SKM-1 (cell line): ENCODE measurements at regions not wholly inside any gene's neighbourhood (a gene's known extent, or its start where the extent isn't known, plus 50 kb on each side); places are given as distances from the start of the nearest gene placed in this dataset.

ENCODE experiments used
- DNase-seq: peaks from one replicate; lab custom pipeline; 2025; ENCODE audit not compliant: unreplicated experiment; lab: John Stamatoyannopoulos, UW

- DNase-seq: no peak
Measured at GRCh38 chr5:106171708-106172107, 1499.0 kb downstream of the EFNA5 start.

- DNase-seq: no peak
Measured at GRCh38 chr5:106171132-106171531, 1499.6 kb downstream of the EFNA5 start.

- DNase-seq: no peak
Measured at GRCh38 chr5:106167766-106168165, 1503.0 kb downstream of the EFNA5 start.

- no peak for DNase-seq
Measured at GRCh38 chr5:106163233-106163632, 1507.5 kb downstream of the EFNA5 start.

- no peak for DNase-seq
Measured at GRCh38 chr5:106159616-106160015, 1511.1 kb downstream of the EFNA5 start.

- no peak for DNase-seq
Measured at GRCh38 chr5:106154280-106154716, 1516.4 kb downstream of the EFNA5 start.

- no peak for DNase-seq
Measured at GRCh38 chr5:106152569-106152968, 1518.2 kb downstream of the EFNA5 start.

GRCh38 chr5:106142116-106142515 is 1528.6 kb downstream of the EFNA5 start:
- DNase-seq: no peak

- DNase-seq: no peak
Measured at GRCh38 chr5:106140101-106140500, 1530.6 kb downstream of the EFNA5 start.

- DNase-seq: no peak
Measured at GRCh38 chr5:106136061-106136460, 1534.7 kb downstream of the EFNA5 start.

GRCh38 chr5:106135473-106135872 is 1535.3 kb downstream of the EFNA5 start:
- DNase-seq: no peak

- no peak for DNase-seq
Measured at GRCh38 chr5:106134549-106134948, 1536.2 kb downstream of the EFNA5 start.

- no peak for DNase-seq
Measured at GRCh38 chr5:106127985-106128384, 1542.8 kb downstream of the EFNA5 start.

GRCh38 chr5:106127341-106127781 is 1543.4 kb downstream of the EFNA5 start:
- no peak for DNase-seq

GRCh38 chr5:106121972-106122605 is 1548.6 kb downstream of the EFNA5 start:
- no peak for DNase-seq

- DNase-seq: no peak
Measured at GRCh38 chr5:106116682-106117081, 1554.1 kb downstream of the EFNA5 start.

GRCh38 chr5:106113922-106114321 is 1556.8 kb downstream of the EFNA5 start:
- no peak for DNase-seq

GRCh38 chr5:106106384-106106783 is 1564.4 kb downstream of the EFNA5 start:
- DNase-seq: no peak

- DNase-seq: no peak
Measured at GRCh38 chr5:106097340-106097739, 1573.4 kb downstream of the EFNA5 start.

GRCh38 chr5:106094839-106095238 is 1575.9 kb downstream of the EFNA5 start:
- DNase-seq: no peak

GRCh38 chr5:106094204-106094607 is 1576.5 kb downstream of the EFNA5 start:
- no peak for DNase-seq

- DNase-seq: no peak
Measured at GRCh38 chr5:106093134-106093533, 1577.6 kb downstream of the EFNA5 start.

GRCh38 chr5:106092455-106092854 is 1578.3 kb downstream of the EFNA5 start:
- no peak for DNase-seq
